PC-9 (cell line): ENCODE measurements at regions not wholly inside any gene's neighbourhood (a gene's known extent, or its start where the extent isn't known, plus 50 kb on each side); places are given as distances from the start of the nearest gene placed in this dataset.

Experiments
- CTCF ChIP-seq: fragments of 200-600 bp; sonication (generic); conservative IDR thresholded peaks from 2 replicates; pipeline ENCODE4 v1.6.1; 2017; ENCODE audit warnings: mixed run types, antibody characterized with exemption, mild to moderate bottlenecking, moderate library complexity
- EZH2 ChIP-seq: fragments of 200-600 bp; sonication (generic); IDR thresholded peaks from 2 replicates; pipeline ENCODE4 v1.8.0; 2017; ENCODE audit warnings: antibody characterized with exemption, low read depth

- TF ChIP-seq CTCF: no peak
- no peak for TF ChIP-seq EZH2
Observed at GRCh38 chr5:164091836-164092235, 586.4 kb downstream of the MAT2B start.
